SK-N-SH (cell line): ENCODE measurements at regions not wholly inside any gene's neighbourhood (a gene's known extent, or its start where the extent isn't known, plus 50 kb on each side); places are given as distances from the start of the nearest gene placed in this dataset.

Experiments
- CTCF ChIA-PET: fragments of 300-600, 350-600 bp; formaldehyde crosslinking; extraction: SDS; loops from one replicate; lab custom pipeline; 2021; lab: Yijun Ruan, JAX
- POLR2A ChIA-PET: fragments of 350-600 bp; sonication (Branson Sonifier 250); formaldehyde crosslinking; extraction: SDS; loops from one replicate; lab custom pipeline; 2020; ENCODE audit warnings: antibody characterized with exemption, inconsistent platforms; lab: Yijun Ruan, JAX
- DNase-seq: peaks from one replicate; pipeline ENCODE4 v3.0.0; 2012
- H2AFZ ChIP-seq: fragments of 200-600 bp; sonication (generic); 2 replicates; pipeline ENCODE4 v1.8.1; 2016; ENCODE audit warnings: antibody characterized with exemption, mild to moderate bottlenecking, low read depth
- H3F3A ChIP-seq: fragments of 200-600 bp; sonication (generic); replicated peaks from 2 replicates; pipeline ENCODE3; 2016; ENCODE audit warnings: antibody characterized with exemption, mild to moderate bottlenecking; ENCODE audit not compliant: insufficient read depth
- H3K27ac ChIP-seq, 2 experiments: fragments of 200-500 bp in 1 of 2; fragments of 200-600 bp in 1 of 2; sonication (Bioruptor generic) in 1 of 2; sonication (generic), shearing (Covaris generic) in 1 of 2; 2 replicates each; pipeline versions ENCODE4 v1.5.1 to v1.6.1; 2014 to 2016; ENCODE audit warnings: low read depth in 2 of 2, inconsistent platforms in 1 of 2, low read length in 1 of 2, mild to moderate bottlenecking in 1 of 2, mixed read lengths in 1 of 2
- H3K27me3 ChIP-seq: fragments of 200-600 bp; sonication (generic), shearing (Covaris generic); 2 replicates; pipeline ENCODE4 v1.6.1; 2016; ENCODE audit warnings: mixed run types; ENCODE audit not compliant: insufficient read depth
- H3K36me3 ChIP-seq, 2 experiments: fragments of 200-500 bp in 1 of 2; fragments of 200-600 bp in 1 of 2; sonication (Bioruptor generic) in 1 of 2; sonication (generic) in 1 of 2; replicated peaks in 1 of 2; 2 replicates each; pipeline versions ENCODE3 to v1.5.1; 2014 to 2016; ENCODE audit warnings: low read length in 1 of 2, mild to moderate bottlenecking in 1 of 2; ENCODE audit not compliant: insufficient read depth in 2 of 2, control insufficient read depth in 1 of 2
- H3K4me1 ChIP-seq, 2 experiments: fragments of 200-500 bp in 1 of 2; fragments of 200-600 bp in 1 of 2; sonication (Bioruptor generic) in 1 of 2; sonication (generic), shearing (Covaris generic) in 1 of 2; 2 replicates each; pipeline versions ENCODE4 v1.5.1 to v1.6.1; 2014 to 2016; ENCODE audit warnings: low read depth in 1 of 2, low read length in 1 of 2, mixed run types in 1 of 2; ENCODE audit not compliant: insufficient read depth in 2 of 2, control insufficient read depth in 1 of 2
- H3K4me2 ChIP-seq: fragments of 200-600 bp; sonication (generic), shearing (Covaris generic); 2 replicates; pipeline ENCODE4 v1.6.1; 2017; ENCODE audit warnings: mixed run types
- H3K4me3 ChIP-seq, 2 experiments: fragments of 200-500 bp in 1 of 2; fragments of 200-600 bp in 1 of 2; sonication (Bioruptor generic) in 1 of 2; sonication (generic), shearing (Covaris generic) in 1 of 2; 2 replicates each; pipeline versions ENCODE4 v1.5.1 to v1.8.1; 2014 to 2016; ENCODE audit warnings: low read depth in 2 of 2, inconsistent platforms in 1 of 2, low read length in 1 of 2, mild to moderate bottlenecking in 1 of 2, mixed read lengths in 1 of 2, moderate library complexity in 1 of 2
- H3K79me2 ChIP-seq: fragments of 200-600 bp; sonication (generic); 2 replicates; pipeline ENCODE4 v1.8.1; 2017; ENCODE audit warnings: mild to moderate bottlenecking; ENCODE audit not compliant: insufficient read depth
- H3K9ac ChIP-seq: fragments of 200-600 bp; sonication (generic); 2 replicates; pipeline ENCODE4 v1.6.1; 2017; ENCODE audit warnings: mixed run types
- H3K9me2 ChIP-seq: fragments of 200-600 bp; sonication (generic); 2 replicates; pipeline ENCODE4 v1.6.1; 2017; ENCODE audit warnings: mixed run types
- H3K9me3 ChIP-seq: fragments of 200-600 bp; sonication (generic); 2 replicates; pipeline ENCODE4 v1.6.1; 2017; ENCODE audit warnings: mixed run types, mild to moderate bottlenecking, moderate library complexity
- H4K20me1 ChIP-seq: fragments of 200-600 bp; sonication (generic); 2 replicates; pipeline ENCODE4 v1.6.1; 2017; ENCODE audit warnings: mild to moderate bottlenecking, mixed run types; ENCODE audit not compliant: insufficient read depth
- ELF1 ChIP-seq: IDR thresholded peaks from 2 replicates; pipeline ENCODE4 v1.4.0; 2012
- FOXJ3 ChIP-seq: sonication (generic); formaldehyde crosslinking; IDR thresholded peaks from 2 replicates; pipeline ENCODE4 v1.5.1; 2020; ENCODE audit warnings: mild to moderate bottlenecking, missing genetic modification reagents
- FOXM1 ChIP-seq: IDR thresholded peaks from 2 replicates; pipeline ENCODE4 v1.4.0; 2012; ENCODE audit warnings: low read depth, mild to moderate bottlenecking
- GABPA ChIP-seq: IDR thresholded peaks from 2 replicates; pipeline ENCODE4 v1.4.0; 2012; ENCODE audit warnings: low read depth, mild to moderate bottlenecking
- GATA2 ChIP-seq: sonication (generic); formaldehyde crosslinking; IDR thresholded peaks from 2 replicates; pipeline ENCODE4 v1.5.0; 2020; ENCODE audit warnings: mild to moderate bottlenecking, missing genetic modification reagents
- JUND ChIP-seq: IDR thresholded peaks from 2 replicates; pipeline ENCODE4 v1.4.0; 2012
- MEF2A ChIP-seq: IDR thresholded peaks from 2 replicates; pipeline ENCODE4 v1.4.0; 2012; ENCODE audit warnings: low read depth, borderline replicate concordance
- MXI1 ChIP-seq: IDR thresholded peaks from 2 replicates; pipeline ENCODE4 v1.6.1; 2012; ENCODE audit warnings: mild to moderate bottlenecking, low read depth, low read length, improper control_type of control experiment
- NRF1 ChIP-seq: IDR thresholded peaks from 2 replicates; pipeline ENCODE4 v1.6.1; 2012; ENCODE audit warnings: low read depth, mild to moderate bottlenecking, low read length
- POLR2AphosphoS5 ChIP-seq: IDR thresholded peaks from 2 replicates; pipeline ENCODE4 v1.6.1; 2012; ENCODE audit warnings: low read depth, low read length
- RAD21 ChIP-seq: IDR thresholded peaks from 2 replicates; pipeline ENCODE4 v1.6.1; 2012; ENCODE audit warnings: mild to moderate bottlenecking, low read length
- SIN3A ChIP-seq: IDR thresholded peaks from 2 replicates; pipeline ENCODE4 v1.6.1; 2012; ENCODE audit warnings: low read depth, mild to moderate bottlenecking, low read length, moderate library complexity, borderline replicate concordance
- SMC3 ChIP-seq: IDR thresholded peaks from 2 replicates; pipeline ENCODE4 v1.6.1; 2012; ENCODE audit warnings: low read depth, low read length, improper control_type of control experiment
- TAF1 ChIP-seq: IDR thresholded peaks from 2 replicates; pipeline ENCODE4 v1.6.1; 2012; ENCODE audit warnings: low read depth, mild to moderate bottlenecking, low read length, moderate library complexity, borderline replicate concordance
- TCF12 ChIP-seq: IDR thresholded peaks from 2 replicates; pipeline ENCODE4 v1.4.0; 2012
- YY1 ChIP-seq: IDR thresholded peaks from 2 replicates; pipeline ENCODE4 v1.4.0; 2012; ENCODE audit warnings: low read depth, mild to moderate bottlenecking
- WGBS: methylation state at CpG from one replicate; pipeline ENCODE4 v1.1.6; 2017; ENCODE audit warnings: low lambda C conversion rate; 5-methylcytosine and 5-hydroxymethylcytosine counted together
- TF ChIP-seq, protein P1 (sequence below): fragments of 150-350 bp; IDR thresholded peaks from 2 replicates; pipeline ENCODE4 v1.6.1; 2017; ENCODE audit warnings: antibody characterized with exemption, low read length, low read depth, borderline replicate concordance
- TF ChIP-seq, protein P2 (sequence below): IDR thresholded peaks from 2 replicates; pipeline ENCODE4 v1.4.0; 2012; ENCODE audit warnings: low read depth, borderline replicate concordance
- TF ChIP-seq, protein P3 (sequence below): fragments of 150-350 bp; IDR thresholded peaks from 2 replicates; pipeline ENCODE4 v1.6.1; 2016; ENCODE audit warnings: mild to moderate bottlenecking, low read depth, low read length

DNA sequence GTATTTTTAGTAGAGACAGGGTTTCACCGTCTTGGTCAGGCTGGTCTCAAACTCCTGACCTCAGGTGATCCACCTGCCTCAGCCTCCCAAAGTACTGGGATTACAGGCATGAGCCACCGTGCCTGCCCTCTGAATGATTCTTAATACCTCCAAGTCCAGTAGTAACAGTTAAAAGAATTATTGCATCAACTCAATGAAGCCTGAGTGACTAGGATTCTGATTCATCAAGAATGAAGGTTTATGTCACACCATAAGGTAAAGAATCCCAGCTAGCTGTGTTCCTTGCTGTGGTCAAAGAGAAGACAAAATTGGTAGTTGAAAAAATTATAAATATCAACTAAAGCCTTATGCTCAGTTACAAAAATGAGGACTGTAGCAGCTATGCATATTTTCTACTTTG lies 81.2 kb upstream of the ABCC4 start:
- H3K4me1 ChIP-seq = peaks cover 0 to 2% of the 10 kb centered on the region in 2 experiments; a peak in 1 of 4 replicates
- H3K9me3 ChIP-seq = no peaks in the 10 kb centered on the region
- no peak for TF ChIP-seq RAD21
- TF ChIP-seq MXI1 = no peak
- TF ChIP-seq MEF2A = no peak
- no peak for TF ChIP-seq SMC3
- no peak for TF ChIP-seq FOXM1
- TF ChIP-seq TCF12 = no peak
- no peak for TF ChIP-seq POLR2AphosphoS5
- TF ChIP-seq, protein P1, sequence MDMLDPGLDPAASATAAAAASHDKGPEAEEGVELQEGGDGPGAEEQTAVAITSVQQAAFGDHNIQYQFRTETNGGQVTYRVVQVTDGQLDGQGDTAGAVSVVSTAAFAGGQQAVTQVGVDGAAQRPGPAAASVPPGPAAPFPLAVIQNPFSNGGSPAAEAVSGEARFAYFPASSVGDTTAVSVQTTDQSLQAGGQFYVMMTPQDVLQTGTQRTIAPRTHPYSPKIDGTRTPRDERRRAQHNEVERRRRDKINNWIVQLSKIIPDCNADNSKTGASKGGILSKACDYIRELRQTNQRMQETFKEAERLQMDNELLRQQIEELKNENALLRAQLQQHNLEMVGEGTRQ = no peak
- TF ChIP-seq NRF1 = no peak
- TF ChIP-seq, protein P2, sequence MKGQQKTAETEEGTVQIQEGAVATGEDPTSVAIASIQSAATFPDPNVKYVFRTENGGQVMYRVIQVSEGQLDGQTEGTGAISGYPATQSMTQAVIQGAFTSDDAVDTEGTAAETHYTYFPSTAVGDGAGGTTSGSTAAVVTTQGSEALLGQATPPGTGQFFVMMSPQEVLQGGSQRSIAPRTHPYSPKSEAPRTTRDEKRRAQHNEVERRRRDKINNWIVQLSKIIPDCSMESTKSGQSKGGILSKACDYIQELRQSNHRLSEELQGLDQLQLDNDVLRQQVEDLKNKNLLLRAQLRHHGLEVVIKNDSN = no peak
- TF ChIP-seq JUND = no peak
- TF ChIP-seq ELF1 = no peak
- no peak for TF ChIP-seq FOXJ3 (CRISPR knock-in tag)
- TF ChIP-seq, protein P3, sequence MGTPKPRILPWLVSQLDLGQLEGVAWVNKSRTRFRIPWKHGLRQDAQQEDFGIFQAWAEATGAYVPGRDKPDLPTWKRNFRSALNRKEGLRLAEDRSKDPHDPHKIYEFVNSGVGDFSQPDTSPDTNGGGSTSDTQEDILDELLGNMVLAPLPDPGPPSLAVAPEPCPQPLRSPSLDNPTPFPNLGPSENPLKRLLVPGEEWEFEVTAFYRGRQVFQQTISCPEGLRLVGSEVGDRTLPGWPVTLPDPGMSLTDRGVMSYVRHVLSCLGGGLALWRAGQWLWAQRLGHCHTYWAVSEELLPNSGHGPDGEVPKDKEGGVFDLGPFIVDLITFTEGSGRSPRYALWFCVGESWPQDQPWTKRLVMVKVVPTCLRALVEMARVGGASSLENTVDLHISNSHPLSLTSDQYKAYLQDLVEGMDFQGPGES = no peak
- no peak for TF ChIP-seq GABPA
- TF ChIP-seq GATA2 (CRISPR knock-in tag) = no peak
- no peak for TF ChIP-seq YY1
- TF ChIP-seq SIN3A = no peak
- no peak for TF ChIP-seq TAF1
- H3F3A ChIP-seq = no peaks in the 10 kb centered on the region
- no peaks in the 10 kb centered on the region for H3K36me3 ChIP-seq
- no peak overlapping the region for H3K9ac ChIP-seq
- no peak overlapping the region for H3K4me3 ChIP-seq
- H2AFZ ChIP-seq = no peak overlapping the region
- H3K27ac ChIP-seq = no peak overlapping the region
- WGBS = 56% methylated on average over 1 of the region's 2 CpGs
- no peak overlapping the region for H3K4me2 ChIP-seq
- no peaks in the 10 kb centered on the region for H3K79me2 ChIP-seq
- H3K9me2 ChIP-seq = no peaks in the 10 kb centered on the region
- no peak for DNase-seq
- no peaks in the 10 kb centered on the region; the same call in 1 of the 2 replicates for H3K27me3 ChIP-seq
- CTCF ChIA-PET = interaction anchor here (2.2 to 13.2 kb wide), 5 partner anchors 14 to 191 kb away, joined by 19 to 265 read pairs (median 55); partner anchors contain the start of gene ABCC4
- POLR2A ChIA-PET = no interaction called here
- no peaks in the 10 kb centered on the region for H4K20me1 ChIP-seq
